ENCODE measurements at regions not wholly inside any gene's neighbourhood (a gene's known extent, or its start where the extent isn't known, plus 50 kb on each side); places are given as distances from the start of the nearest gene placed in this dataset.

DNA sequence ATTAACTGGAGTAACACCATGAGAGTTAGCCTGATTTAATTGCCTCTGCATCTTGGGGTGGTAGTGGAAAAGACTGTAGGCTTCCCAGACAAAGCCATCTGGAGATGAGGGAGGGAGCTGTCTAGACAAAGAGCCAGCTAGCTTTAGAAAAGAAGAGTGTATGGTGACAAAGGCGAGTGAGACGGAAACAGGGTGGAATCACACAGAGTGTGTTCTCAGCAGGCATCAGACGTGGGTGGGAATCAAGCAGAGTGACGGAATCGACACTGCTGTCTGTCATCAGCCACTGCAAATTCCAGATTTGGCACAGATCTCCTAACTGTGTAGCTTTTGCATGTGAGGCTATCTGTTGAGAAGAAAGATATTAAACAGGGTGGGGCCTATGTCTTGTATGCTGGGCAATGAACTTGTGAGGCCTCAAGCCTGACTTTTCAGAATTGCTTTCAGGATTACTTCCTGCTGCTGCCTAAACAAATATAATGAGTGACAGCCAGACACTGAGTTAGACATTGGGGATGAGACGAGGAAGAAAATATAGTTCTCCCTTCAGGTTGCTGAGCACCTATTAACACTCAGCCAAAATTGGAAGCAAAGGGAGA, 236.5 kb upstream of the GRIP1 start:
- Mint-ChIP-seq H3K4me1 (peaks cover 9% of the 10 kb centered on the region), H3K9me3 (peaks cover 10% of the 10 kb centered on the region), H3K27ac (peak overlapping the region; percentile 1), H3K36me3 (peaks cover 8% of the 10 kb centered on the region), H3K4me3 (no peak overlapping the region), H3K27me3 (ENCODE audit: low read depth) (no peaks in the 10 kb centered on the region)
- POLR2A ChIA-PET, result no interaction called here
- DNase-seq (ENCODE audit: low spot score), result no peak
- CTCF ChIA-PET, result no interaction called here
- no peak; the same call in 1 of the 2 replicates for ATAC-seq
- TF ChIP-seq, protein P1, sequence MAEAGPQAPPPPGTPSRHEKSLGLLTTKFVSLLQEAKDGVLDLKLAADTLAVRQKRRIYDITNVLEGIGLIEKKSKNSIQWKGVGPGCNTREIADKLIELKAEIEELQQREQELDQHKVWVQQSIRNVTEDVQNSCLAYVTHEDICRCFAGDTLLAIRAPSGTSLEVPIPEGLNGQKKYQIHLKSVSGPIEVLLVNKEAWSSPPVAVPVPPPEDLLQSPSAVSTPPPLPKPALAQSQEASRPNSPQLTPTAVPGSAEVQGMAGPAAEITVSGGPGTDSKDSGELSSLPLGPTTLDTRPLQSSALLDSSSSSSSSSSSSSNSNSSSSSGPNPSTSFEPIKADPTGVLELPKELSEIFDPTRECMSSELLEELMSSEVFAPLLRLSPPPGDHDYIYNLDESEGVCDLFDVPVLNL (CRISPR knock-in tag; IDR thresholded peaks at IDR 0.05; ENCODE audit: borderline replicate concordance, low read depth), result no peak
- TF ChIP-seq GRHL2 (CRISPR knock-in tag; IDR thresholded peaks at IDR 0.05; ENCODE audit: insufficient replicate concordance, severe bottlenecking) (no peak), HMGA2 (CRISPR knock-in tag; IDR thresholded peaks at IDR 0.05) (no peak), OVOL2 (CRISPR knock-in tag; IDR thresholded peaks at IDR 0.05; ENCODE audit: borderline replicate concordance) (no peak), KAT7 (CRISPR knock-in tag; IDR thresholded peaks at IDR 0.05; ENCODE audit: borderline replicate concordance) (no peak), TCF7 (CRISPR knock-in tag; IDR thresholded peaks at IDR 0.05; ENCODE audit: low read depth) (no peak), ZBTB21 (CRISPR knock-in tag; IDR thresholded peaks at IDR 0.05; ENCODE audit: borderline replicate concordance) (no peak), ZNF219 (CRISPR knock-in tag; IDR thresholded peaks at IDR 0.05; ENCODE audit: borderline replicate concordance) (no peak), TP53 (CRISPR knock-in tag; IDR thresholded peaks at IDR 0.05) (no peak)
- TF ChIP-seq, protein P2, sequence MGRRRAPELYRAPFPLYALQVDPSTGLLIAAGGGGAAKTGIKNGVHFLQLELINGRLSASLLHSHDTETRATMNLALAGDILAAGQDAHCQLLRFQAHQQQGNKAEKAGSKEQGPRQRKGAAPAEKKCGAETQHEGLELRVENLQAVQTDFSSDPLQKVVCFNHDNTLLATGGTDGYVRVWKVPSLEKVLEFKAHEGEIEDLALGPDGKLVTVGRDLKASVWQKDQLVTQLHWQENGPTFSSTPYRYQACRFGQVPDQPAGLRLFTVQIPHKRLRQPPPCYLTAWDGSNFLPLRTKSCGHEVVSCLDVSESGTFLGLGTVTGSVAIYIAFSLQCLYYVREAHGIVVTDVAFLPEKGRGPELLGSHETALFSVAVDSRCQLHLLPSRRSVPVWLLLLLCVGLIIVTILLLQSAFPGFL (CRISPR knock-in tag; IDR thresholded peaks at IDR 0.05; ENCODE audit: borderline replicate concordance), result no peak
- TF ChIP-seq, protein P3, sequence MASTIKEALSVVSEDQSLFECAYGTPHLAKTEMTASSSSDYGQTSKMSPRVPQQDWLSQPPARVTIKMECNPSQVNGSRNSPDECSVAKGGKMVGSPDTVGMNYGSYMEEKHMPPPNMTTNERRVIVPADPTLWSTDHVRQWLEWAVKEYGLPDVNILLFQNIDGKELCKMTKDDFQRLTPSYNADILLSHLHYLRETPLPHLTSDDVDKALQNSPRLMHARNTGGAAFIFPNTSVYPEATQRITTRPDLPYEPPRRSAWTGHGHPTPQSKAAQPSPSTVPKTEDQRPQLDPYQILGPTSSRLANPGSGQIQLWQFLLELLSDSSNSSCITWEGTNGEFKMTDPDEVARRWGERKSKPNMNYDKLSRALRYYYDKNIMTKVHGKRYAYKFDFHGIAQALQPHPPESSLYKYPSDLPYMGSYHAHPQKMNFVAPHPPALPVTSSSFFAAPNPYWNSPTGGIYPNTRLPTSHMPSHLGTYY (CRISPR knock-in tag; IDR thresholded peaks at IDR 0.05), result no peak
- TF ChIP-seq, protein P4, sequence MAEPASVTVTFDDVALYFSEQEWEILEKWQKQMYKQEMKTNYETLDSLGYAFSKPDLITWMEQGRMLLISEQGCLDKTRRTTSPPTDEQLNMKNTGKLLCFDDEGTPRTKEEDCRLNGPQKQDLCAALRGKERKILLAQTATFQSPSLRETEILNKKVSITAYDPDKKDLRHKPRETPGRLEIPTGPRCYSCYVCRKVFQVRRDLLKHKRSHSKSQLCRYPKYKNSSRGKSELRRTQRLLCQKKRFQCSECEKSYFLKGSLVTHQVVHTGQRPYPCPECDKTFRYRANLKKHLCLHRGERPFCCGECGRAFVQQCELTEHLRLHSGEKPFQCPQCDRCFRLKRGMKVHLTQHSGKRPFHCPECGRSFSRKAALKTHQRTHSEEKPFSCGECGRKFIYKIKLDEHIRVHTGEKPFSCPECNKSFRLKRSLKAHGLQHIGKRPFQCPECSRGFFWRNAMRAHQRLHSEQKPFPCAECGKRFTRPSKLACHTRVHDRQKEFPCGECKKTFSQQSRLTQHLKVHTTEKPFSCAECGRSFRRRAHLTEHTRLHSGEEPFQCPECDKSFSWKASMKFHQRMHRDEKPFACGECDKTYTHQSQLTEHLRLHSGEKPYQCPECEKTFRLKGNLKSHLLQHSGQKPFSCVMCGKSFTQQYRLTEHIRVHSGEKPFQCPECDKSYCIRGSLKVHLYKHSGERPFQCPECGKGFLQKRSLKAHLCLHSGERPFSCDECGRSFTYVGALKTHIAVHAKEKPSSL (CRISPR knock-in tag; conservative IDR thresholded peaks at IDR 0.05), result no peak
- TF ChIP-seq, protein P5, sequence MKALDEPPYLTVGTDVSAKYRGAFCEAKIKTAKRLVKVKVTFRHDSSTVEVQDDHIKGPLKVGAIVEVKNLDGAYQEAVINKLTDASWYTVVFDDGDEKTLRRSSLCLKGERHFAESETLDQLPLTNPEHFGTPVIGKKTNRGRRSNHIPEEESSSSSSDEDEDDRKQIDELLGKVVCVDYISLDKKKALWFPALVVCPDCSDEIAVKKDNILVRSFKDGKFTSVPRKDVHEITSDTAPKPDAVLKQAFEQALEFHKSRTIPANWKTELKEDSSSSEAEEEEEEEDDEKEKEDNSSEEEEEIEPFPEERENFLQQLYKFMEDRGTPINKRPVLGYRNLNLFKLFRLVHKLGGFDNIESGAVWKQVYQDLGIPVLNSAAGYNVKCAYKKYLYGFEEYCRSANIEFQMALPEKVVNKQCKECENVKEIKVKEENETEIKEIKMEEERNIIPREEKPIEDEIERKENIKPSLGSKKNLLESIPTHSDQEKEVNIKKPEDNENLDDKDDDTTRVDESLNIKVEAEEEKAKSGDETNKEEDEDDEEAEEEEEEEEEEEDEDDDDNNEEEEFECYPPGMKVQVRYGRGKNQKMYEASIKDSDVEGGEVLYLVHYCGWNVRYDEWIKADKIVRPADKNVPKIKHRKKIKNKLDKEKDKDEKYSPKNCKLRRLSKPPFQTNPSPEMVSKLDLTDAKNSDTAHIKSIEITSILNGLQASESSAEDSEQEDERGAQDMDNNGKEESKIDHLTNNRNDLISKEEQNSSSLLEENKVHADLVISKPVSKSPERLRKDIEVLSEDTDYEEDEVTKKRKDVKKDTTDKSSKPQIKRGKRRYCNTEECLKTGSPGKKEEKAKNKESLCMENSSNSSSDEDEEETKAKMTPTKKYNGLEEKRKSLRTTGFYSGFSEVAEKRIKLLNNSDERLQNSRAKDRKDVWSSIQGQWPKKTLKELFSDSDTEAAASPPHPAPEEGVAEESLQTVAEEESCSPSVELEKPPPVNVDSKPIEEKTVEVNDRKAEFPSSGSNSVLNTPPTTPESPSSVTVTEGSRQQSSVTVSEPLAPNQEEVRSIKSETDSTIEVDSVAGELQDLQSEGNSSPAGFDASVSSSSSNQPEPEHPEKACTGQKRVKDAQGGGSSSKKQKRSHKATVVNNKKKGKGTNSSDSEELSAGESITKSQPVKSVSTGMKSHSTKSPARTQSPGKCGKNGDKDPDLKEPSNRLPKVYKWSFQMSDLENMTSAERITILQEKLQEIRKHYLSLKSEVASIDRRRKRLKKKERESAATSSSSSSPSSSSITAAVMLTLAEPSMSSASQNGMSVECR (CRISPR knock-in tag; IDR thresholded peaks at IDR 0.05; ENCODE audit: borderline replicate concordance), result no peak
- TF ChIP-seq, protein P6, sequence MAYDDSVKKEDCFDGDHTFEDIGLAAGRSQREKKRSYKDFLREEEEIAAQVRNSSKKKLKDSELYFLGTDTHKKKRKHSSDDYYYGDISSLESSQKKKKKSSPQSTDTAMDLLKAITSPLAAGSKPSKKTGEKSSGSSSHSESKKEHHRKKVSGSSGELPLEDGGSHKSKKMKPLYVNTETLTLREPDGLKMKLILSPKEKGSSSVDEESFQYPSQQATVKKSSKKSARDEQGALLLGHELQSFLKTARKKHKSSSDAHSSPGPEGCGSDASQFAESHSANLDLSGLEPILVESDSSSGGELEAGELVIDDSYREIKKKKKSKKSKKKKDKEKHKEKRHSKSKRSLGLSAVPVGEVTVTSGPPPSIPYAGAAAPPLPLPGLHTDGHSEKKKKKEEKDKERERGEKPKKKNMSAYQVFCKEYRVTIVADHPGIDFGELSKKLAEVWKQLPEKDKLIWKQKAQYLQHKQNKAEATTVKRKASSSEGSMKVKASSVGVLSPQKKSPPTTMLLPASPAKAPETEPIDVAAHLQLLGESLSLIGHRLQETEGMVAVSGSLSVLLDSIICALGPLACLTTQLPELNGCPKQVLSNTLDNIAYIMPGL (CRISPR knock-in tag; IDR thresholded peaks at IDR 0.05), result no peak
- TF ChIP-seq, protein P7, sequence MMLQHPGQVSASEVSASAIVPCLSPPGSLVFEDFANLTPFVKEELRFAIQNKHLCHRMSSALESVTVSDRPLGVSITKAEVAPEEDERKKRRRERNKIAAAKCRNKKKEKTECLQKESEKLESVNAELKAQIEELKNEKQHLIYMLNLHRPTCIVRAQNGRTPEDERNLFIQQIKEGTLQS (CRISPR knock-in tag; conservative IDR thresholded peaks at IDR 0.05), result no peak
- TF ChIP-seq, protein P8, sequence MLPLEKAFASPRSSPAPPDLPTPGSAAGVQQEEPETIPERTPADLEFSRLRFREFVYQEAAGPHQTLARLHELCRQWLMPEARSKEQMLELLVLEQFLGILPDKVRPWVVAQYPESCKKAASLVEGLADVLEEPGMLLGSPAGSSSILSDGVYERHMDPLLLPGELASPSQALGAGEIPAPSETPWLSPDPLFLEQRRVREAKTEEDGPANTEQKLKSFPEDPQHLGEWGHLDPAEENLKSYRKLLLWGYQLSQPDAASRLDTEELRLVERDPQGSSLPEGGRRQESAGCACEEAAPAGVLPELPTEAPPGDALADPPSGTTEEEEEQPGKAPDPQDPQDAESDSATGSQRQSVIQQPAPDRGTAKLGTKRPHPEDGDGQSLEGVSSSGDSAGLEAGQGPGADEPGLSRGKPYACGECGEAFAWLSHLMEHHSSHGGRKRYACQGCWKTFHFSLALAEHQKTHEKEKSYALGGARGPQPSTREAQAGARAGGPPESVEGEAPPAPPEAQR (CRISPR knock-in tag; IDR thresholded peaks at IDR 0.05), result no peak
- TF ChIP-seq, protein P9, sequence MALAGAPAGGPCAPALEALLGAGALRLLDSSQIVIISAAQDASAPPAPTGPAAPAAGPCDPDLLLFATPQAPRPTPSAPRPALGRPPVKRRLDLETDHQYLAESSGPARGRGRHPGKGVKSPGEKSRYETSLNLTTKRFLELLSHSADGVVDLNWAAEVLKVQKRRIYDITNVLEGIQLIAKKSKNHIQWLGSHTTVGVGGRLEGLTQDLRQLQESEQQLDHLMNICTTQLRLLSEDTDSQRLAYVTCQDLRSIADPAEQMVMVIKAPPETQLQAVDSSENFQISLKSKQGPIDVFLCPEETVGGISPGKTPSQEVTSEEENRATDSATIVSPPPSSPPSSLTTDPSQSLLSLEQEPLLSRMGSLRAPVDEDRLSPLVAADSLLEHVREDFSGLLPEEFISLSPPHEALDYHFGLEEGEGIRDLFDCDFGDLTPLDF (CRISPR knock-in tag; IDR thresholded peaks at IDR 0.05), result no peak
- TF ChIP-seq, protein P10, sequence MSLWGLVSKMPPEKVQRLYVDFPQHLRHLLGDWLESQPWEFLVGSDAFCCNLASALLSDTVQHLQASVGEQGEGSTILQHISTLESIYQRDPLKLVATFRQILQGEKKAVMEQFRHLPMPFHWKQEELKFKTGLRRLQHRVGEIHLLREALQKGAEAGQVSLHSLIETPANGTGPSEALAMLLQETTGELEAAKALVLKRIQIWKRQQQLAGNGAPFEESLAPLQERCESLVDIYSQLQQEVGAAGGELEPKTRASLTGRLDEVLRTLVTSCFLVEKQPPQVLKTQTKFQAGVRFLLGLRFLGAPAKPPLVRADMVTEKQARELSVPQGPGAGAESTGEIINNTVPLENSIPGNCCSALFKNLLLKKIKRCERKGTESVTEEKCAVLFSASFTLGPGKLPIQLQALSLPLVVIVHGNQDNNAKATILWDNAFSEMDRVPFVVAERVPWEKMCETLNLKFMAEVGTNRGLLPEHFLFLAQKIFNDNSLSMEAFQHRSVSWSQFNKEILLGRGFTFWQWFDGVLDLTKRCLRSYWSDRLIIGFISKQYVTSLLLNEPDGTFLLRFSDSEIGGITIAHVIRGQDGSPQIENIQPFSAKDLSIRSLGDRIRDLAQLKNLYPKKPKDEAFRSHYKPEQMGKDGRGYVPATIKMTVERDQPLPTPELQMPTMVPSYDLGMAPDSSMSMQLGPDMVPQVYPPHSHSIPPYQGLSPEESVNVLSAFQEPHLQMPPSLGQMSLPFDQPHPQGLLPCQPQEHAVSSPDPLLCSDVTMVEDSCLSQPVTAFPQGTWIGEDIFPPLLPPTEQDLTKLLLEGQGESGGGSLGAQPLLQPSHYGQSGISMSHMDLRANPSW (CRISPR knock-in tag; conservative IDR thresholded peaks at IDR 0.05; ENCODE audit: low read depth), result no peak
